PC-3 (cell line): ENCODE measurements at regions not wholly inside any gene's neighbourhood (a gene's known extent, or its start where the extent isn't known, plus 50 kb on each side); places are given as distances from the start of the nearest gene placed in this dataset.

Source experiments
- CTCF ChIP-seq: fragments of 300-600 bp; sonication (generic); conservative IDR thresholded peaks from 2 replicates; pipeline ENCODE4 v1.5.1; 2017; ENCODE audit warnings: antibody characterized with exemption, low read depth, mild to moderate bottlenecking, low read length
- EZH2 ChIP-seq: fragments of 300-600 bp; sonication (generic); IDR thresholded peaks from one replicate; pipeline ENCODE4 v1.6.1; 2017; ENCODE audit warnings: antibody characterized with exemption, mild to moderate bottlenecking, low read length; ENCODE audit not compliant: unreplicated experiment
- EZH2phosphoT487 ChIP-seq: fragments of 300-600 bp; sonication (generic); IDR thresholded peaks from 2 replicates; pipeline ENCODE4 v1.6.1; 2018; ENCODE audit warnings: mild to moderate bottlenecking, antibody characterized with exemption, low read length, borderline replicate concordance

GRCh38 chr11:21888814-21889213, 304.1 kb upstream of the ANO5 start:
- no peak for TF ChIP-seq EZH2
- TF ChIP-seq EZH2phosphoT487 = no peak
- no peak for TF ChIP-seq CTCF
